GM12872 (cell line): ENCODE measurements at regions not wholly inside any gene's neighbourhood (a gene's known extent, or its start where the extent isn't known, plus 50 kb on each side); places are given as distances from the start of the nearest gene placed in this dataset.

Experiments
- TF ChIP-seq, protein P1 (sequence below): IDR thresholded peaks from 3 replicates; pipeline ENCODE4 v1.5.1; 2011; ENCODE audit warnings: low read depth, mild to moderate bottlenecking, low read length, moderate library complexity; ENCODE audit not compliant: insufficient read depth

DNA sequence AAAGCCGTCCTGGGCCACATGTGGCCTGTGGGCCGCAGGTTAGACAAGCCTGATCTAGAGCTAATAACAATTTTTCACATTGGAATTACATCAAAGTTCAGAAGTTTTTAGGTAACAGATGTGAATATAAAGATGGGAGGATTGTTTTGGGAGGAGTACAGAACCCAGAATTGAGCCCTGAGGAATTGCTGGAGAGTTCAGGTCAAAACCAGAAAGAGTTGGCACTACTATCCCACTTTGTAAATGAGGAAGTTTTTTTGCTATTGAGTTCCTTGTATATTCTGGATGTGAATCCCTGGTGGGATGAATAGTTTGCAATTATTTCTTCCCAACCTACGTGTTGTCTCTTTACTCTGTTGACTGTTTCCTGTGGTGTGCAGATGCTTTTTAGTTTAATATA is 109.5 kb upstream of the LIPC start:
- TF ChIP-seq, protein P1, sequence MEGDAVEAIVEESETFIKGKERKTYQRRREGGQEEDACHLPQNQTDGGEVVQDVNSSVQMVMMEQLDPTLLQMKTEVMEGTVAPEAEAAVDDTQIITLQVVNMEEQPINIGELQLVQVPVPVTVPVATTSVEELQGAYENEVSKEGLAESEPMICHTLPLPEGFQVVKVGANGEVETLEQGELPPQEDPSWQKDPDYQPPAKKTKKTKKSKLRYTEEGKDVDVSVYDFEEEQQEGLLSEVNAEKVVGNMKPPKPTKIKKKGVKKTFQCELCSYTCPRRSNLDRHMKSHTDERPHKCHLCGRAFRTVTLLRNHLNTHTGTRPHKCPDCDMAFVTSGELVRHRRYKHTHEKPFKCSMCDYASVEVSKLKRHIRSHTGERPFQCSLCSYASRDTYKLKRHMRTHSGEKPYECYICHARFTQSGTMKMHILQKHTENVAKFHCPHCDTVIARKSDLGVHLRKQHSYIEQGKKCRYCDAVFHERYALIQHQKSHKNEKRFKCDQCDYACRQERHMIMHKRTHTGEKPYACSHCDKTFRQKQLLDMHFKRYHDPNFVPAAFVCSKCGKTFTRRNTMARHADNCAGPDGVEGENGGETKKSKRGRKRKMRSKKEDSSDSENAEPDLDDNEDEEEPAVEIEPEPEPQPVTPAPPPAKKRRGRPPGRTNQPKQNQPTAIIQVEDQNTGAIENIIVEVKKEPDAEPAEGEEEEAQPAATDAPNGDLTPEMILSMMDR, result no peak

DNA sequence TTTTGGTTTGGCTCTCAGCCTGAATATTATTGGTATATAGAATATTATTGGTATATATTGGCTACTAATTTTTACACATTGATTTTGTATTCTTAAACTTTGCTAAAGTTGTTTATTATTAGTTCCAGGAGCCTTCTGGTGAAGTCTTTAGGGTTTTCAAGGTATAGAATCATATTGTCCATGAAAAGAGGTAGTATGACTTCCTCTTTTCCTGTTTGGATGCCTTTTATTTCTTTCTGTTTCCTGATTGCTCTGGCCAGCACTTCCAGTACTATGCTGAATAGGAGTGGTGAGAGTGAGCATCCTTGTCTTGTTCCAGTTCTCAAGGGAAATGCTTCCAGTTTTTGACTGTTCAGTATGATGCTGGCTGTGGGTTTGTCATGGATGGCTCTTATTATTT is 107.3 kb upstream of the LIPC start:
- TF ChIP-seq, protein P1, result no peak

DNA sequence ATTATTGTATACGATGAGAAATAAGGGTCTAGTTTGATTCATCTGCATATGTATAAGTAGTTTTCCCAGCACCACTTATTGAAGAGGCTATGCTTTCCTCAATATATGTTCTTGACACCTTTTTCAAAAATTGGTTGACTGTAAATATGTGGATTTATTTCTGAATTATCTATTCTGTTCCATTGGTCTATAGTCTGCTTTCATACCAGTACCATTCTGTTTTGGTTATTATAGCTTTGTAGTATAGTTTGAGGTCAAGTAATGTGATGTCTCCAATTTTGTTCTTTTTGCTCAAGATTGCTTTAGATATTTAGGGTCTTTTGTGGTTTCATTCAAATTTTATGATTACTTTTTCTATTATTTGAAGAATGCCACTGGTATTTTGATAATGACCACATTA is 103.8 kb upstream of the LIPC start:
- TF ChIP-seq, protein P1, result no peak

DNA sequence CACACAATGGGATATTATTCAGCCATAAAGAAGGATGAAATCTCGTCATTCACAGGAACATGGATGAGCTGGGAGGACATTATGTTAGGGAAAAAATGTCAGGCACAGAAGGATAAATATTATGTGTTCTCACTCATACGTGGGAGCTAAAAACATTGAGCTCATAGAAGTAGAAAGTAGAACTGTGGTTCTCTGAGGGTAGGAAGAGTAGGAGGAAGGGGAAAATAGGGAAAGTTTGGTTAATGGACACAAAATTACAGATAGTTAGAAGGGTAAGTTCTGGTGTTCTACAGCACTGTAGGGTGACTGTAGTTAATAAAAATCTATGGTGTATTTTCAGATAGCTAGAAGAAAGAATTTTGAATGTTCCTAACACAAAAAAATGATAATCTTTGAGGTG is 102.6 kb upstream of the LIPC start:
- TF ChIP-seq, protein P1, result no peak

DNA sequence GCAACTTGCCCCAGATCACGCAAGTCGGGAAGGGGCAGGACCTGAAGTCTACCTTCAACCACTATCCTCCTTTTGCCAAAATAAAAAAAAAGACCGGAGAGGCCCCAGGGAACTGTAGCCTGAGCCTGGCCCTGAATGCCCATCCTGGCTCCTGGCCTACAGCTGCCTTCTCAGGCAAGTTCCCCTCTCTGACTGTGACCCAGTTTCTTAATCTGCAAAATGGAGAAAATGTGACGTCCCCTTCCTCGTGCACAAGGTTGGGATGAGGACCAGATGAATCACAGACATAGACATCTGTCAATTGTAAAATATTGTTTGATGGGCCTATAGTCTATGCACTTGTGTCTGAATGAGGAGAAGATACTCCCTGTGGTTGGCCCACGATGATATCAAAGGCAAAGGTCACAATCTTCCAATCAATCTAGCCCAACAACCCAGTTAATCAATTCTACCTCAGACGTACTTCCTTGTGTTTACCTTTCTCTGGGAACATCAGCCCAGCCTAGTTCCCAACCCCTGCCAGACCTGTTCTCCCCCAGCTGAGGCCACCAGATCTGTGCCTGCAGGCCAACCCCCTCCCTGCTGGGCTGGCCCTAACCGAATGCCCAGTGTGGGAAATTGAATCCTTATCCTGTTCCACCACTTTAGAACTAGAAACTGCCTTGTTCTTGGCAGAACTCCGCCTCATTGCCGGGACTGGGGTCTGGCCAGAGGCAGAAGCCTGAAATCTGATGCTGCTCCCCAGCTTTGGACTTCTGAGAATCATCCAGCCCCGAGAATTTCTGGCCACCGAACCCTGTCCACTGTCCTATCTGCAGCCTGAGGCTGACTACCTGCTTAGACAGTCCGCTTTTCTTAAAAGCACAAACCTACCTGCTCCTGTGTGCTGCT is 101.8 kb upstream of the LIPC start:
- TF ChIP-seq, protein P1, result no peak

DNA sequence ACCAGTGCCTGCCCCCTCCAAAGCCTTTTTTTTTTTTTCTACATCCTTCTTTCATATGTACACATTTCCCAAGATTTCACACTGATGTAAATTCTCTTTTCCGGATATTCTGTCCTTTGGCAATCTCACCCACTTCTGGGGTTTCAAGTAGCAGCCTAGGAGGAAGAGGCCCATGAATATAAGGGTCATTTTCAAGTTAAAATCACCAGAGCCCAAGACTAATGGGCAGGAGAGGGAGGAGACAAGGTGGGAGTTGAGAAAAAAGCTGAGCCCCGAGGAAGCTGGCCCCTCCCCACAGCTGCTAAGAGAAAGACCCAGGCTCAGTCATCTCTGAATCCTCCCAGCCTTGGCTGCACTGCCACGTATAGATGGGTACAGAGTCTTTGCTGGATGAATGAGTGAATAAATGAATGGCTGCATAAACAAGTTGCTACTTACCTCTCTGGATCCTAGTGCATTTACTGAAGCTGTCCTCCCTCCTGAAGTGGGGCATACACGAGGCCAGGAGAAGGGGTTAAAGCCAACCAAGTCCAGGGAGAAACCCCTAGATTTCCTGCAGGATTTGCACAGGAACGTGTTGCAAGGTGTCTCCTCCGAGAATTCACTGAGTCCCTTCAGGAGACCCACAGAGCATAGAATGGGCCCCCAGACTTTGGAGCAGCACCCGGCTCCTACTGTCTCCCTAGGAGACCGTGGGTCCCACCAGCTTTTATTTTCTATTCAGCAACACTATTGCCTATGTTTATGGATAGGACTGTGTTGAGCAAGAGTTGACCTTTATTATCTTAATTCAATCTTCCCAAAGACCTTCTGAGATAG is 100.8 kb upstream of the LIPC start:
- TF ChIP-seq, protein P1, result no peak

DNA sequence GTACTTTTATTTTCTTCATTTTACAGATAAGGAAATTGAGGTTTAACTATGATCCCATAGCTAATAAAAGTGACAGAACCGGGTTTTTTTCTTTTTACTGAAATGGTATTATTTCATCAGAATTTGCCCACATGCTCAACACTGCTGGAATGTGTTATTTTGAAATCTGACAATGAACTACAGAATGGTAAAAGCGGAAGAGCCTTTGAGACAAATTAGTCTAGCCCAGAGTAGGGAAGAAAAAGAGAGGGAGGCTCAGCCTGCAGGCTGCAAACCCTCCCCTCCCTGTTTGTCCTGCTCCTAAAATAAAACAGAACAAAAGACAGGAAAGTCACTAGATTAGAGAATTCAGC is 100.3 kb upstream of the LIPC start:
- TF ChIP-seq, protein P1, result no peak
